ENCODE measurements at regions not wholly inside any gene's neighbourhood (a gene's known extent, or its start where the extent isn't known, plus 50 kb on each side); places are given as distances from the start of the nearest gene placed in this dataset.

GRCh38 chr21:19874521-19874920 is 1123.7 kb upstream of the NCAM2 start:
- TF ChIP-seq POLR2A (IDR thresholded peaks at IDR 0.05; ENCODE audit: low read length): no peak
- no peak for TF ChIP-seq GATA1 (IDR thresholded peaks at IDR 0.05; ENCODE audit: low read depth, low read length)
